HG03135 (cell line): ENCODE measurements at regions not wholly inside any gene's neighbourhood (a gene's known extent, or its start where the extent isn't known, plus 50 kb on each side); places are given as distances from the start of the nearest gene placed in this dataset.
"Not testable (repeated sequence)": the region's sequence is repeated elsewhere in the genome, so short reads cannot be mapped to it uniquely, and the experiment has no call there.

Source experiments
- ATAC-seq: cut with Tn5 transposase; IDR thresholded peaks from one replicate; pipeline ENCODE4 v1.9.1; 2021; ENCODE audit warnings: mild to moderate bottlenecking, moderate library complexity; ENCODE audit not compliant: unreplicated experiment

DNA sequence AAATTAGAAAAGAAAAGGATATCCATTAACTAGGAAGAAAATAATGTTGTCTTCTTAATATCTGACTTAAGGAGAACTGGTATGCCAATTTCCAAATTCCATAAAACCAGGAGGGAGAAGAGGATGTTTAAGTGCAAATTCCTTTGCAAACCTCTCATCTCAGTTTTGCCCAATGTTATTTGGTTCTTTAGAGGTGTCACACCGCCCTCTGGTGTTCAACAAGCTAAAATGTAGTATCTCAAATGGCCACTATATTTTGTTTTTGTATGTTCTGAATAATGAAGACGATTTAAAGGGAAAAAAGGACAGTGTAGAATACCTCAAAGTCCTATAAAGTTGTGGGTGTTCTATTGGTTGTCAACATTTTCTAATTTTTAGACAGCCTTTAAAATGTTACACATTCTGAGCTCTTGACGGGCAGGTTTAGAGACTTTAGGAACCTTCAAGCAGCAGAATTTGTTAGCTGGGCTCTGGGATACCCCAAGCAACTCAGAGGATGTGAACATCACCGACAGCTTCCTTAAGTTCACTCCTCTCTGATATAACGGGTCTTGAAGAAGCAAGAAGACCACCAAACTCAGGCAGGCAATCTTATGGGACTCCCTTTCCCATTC lies 458.3 kb downstream of the MFSD1 start:
- no peak for ATAC-seq

DNA sequence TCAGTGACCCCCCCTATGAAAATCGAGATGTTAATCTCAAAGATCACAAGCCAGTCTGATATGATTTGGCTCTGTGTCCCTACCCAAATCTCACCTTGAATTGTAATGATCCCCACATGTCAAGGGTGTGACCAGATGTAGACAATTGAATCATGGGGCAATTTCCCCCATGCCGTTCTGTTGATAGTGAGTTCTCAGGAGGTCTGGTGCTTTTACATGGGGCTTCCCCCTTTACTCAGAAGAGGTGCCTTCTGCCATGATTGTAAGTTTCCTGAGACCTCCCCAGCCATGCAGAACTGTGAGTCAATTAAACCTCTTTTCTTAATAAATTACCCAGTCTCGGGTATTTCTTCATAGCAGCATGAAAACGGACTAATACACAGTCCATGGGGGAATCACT lies 459.5 kb downstream of the MFSD1 start:
- ATAC-seq = not testable (repeated sequence)

DNA sequence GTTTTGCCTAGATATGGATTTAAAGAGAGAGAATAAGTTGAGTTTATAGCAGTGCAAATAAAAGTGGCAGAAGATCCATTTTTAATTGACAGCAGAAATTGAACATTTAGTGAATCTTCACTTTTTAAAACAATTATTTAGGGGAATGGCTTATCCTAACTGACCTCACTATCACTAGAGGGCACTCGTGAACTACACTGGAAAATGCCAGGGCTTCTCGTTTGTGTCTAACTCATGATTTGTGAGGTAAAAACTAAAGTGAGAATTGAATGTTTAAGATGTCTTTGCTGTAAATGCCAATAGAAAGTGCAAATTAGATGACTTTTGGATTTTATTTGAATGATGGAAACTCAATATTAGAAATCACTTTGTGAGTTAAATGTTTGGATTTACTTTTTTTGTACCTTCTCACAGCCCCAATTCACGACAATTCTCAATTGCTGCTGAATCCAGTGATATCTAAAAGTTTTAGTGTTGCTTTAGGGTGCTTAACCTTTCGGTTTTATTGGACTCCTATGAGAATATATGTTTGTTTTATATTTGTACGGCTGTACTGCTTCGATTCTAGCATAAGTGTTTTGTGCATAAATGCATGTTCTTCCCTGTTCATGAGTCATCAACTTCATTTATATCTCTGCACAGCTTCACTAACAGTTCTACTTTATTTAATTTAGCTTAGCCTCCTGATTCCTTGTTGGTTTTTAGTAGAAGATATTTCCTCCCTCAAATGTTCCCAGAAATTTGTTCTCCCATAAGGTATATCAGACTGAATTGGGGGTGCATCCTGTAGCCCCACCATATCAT lies 462.1 kb downstream of the MFSD1 start:
- no peak for ATAC-seq

DNA sequence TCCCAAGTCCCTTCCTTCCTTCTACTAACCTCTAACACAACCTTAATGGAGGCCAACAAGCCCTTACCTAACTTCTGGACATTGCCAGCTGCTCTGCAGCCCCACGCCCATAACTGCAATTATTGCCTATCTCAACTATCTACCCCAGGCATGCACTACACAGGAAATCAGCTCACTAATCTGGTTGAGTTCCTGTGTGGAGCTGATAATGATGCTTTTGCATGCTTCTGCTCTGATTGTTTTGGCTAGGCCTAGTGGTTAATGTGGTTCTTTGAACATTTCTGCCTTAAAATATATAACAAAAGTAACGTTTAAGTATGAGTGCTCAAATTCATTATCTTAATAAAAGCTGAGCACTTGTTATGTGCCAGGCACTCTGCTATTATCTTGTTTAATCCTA lies 463.9 kb downstream of the MFSD1 start:
- ATAC-seq = no peak

DNA sequence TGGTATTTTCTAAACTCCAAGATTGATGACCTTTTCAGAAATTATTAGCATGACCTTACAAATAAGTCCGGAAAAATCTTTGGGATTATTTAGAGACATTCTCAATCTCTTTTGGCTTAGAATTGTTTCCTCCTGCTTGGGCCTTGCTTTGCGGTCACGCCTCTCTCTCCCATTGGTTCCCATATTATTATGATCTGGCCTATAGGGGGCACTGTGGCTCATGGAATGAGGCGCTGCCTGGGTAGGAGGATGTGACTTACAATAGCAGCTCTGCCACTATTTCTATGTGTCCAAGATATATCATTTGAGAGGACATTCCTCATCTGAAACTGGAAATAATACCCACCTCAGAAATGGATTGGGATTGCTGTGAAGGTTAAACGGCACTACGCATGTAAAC lies 464.9 kb downstream of the MFSD1 start:
- no peak for ATAC-seq

DNA sequence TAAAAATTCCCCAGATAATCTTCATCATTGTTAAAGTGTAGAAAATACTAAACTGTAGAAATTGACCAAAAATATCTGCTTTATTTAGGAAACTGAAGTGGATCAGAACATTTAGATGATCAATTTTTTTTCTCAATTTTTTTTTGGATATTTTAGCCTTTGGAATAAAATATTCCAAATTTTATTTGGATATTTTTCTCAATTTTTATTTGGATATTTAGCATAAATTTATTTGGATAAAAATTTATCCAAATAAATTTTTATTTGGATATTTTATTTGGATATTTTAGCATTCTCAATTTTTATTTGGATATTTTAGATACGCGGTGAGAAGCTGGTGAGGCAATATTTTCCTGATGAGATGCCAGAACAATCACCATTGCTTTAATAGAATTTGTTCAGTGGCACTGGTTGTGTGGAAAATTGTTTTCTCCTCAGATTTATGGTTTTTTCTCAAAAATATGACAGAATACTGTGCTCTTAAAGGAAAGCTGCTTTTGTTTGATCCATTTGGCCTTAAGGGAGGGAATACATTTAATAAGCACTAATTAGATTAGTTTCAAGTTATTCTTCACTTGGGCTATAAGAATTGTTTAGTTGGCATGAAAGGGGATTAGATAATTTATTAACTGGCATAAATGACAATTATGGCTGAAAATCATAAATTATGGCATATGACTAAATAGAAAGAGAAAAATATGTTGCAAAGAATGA lies 470.1 kb downstream of the MFSD1 start:
- no peak for ATAC-seq

DNA sequence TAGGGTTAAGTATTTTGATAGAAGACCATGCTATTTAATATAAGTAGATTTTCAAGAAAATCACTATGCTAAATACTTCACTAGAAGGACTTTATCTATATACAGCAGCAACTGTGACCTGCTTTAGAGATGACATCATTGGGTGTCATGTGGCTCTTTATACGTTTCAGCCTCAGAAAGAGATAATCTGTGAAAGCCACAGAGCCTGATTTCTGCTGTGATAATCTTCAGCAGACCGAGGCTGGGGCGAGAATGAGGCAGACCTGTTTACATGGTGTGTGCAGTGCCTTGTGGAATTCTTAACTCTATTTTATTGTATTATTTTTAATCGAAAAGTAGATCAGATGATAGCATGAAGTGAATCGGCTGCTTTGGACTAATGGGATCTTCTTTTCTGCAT lies 471.2 kb downstream of the MFSD1 start:
- no peak for ATAC-seq

DNA sequence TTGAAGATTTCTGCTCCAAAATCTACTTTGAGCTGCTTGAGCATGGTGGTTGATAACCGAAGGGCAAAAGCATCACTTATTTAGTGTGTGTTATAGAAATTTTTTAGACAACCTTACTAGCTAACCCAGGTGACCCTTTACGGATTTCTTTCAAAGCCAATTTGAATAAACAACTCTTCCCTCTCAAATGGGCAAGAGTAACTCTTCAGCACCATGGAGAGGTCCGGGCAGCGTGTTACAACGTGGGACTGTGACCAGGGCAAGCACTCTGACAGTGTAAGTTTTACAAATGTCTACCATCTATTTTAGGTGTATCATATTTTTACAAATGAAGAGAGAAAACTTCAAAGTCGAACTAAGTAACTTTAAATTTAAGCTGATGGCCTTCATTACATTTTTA lies 471.8 kb downstream of the MFSD1 start:
- no peak for ATAC-seq

DNA sequence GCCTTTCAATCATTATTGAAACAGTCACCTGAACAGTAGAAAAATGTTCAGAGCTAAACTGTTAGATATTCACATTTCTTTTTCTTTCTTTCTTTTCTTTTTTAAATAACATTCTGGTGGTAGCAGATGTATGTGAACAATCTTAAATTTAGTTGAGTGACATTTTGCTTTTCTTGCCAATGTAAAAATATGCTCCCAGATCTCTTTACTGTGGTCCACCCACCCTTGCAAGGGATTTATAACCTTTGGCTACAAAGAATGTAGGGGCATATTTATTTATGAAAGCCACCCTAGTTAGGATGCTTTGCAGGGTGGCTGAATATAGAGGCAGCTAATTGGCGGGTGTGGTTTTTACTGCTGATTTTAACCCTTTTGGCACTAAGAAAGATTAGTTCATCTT lies 473.9 kb downstream of the MFSD1 start:
- ATAC-seq = no peak

DNA sequence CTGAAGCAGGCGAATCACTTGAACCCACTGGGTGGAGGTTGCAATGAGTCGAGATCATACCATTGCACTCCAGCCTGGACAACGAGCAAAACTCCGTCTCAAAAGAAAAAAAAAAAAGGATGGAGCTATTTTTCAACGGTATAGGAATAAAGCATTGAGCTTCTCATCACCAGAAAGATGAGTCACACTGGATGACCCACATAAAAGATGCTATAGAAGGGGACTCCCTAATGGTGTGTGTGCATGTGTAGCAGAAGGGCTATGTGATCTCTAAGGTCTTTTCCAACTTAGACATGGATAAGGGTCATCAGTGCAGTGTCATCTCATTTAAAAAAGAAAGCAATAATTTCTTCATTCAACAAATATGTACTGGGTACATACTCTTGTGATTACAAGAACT lies 476.0 kb downstream of the MFSD1 start:
- ATAC-seq = no peak

DNA sequence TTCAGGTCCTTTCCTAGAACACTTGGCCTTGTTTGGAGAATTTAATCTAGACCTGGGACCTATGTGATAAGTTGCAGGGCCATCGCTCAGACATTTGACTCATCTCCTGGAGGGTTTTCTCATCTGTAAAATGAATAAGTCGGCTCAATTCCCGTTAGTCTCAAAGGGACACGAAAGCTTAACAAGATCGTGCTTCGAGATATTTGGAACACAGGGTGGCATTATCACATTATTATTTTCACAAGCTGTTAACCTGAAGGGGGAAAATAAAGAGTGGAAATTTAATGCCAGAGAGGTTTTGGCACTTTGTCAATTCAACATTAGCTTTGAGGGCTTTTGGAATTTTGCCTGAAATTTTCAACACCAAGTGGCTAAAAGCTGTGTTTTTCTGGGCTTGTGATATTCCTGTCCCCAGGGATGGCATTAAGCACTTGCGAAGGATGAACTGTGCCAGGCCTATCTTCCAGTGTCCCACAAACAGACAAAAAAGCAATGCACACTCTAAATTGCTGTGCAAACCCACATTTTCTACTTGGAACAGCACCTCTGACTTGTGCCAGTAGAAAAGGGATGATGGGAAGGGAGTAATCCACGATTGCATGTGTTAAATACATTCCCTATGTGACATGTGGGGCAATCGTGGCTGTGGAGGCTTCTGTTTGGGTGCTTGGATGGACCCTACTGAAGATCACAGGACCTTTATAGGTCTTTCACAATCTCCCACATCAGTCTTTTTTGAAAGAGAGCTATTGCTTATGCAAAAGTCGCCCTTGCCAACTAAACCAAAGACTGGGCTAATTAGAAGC lies 478.7 kb downstream of the MFSD1 start:
- no peak for ATAC-seq

DNA sequence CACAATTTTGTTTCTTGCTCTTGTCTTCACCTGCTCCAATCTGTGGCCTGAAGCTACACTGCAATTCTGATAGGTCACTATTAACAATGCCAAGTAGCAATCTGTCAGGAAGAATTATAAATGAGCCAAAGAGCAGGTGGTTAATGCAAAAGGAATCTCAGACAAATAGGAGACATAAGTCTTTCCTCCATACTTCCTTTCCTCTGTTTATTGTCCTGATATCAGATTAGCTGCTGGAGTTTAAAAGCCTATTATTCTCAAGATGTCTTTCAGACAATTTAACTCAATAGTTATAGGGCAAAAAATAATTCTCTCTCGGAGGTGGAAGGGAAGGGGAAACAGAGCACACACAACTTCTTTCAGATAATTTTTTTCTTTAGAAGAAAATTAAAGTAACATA lies 491.6 kb downstream of the MFSD1 start:
- no peak for ATAC-seq

DNA sequence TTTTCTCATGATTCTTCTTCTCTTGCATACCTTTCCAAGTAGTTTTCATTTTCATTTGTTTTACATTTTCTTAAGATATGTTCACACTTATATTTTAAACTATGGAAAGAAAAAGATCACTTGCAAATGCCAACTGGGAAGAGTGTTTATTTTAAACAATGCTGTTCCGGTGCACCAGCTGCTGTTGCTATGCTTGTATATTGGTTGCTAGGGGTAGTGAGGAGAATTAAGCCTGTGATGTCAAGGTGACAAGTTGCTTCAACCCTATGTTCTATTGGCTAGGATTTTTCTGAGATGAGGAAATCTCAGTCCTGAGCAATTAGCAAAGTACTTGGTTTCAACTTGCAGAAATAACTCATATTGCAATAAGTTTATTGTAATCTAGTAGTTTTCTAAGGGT lies 500.1 kb downstream of the MFSD1 start:
- ATAC-seq = no peak

DNA sequence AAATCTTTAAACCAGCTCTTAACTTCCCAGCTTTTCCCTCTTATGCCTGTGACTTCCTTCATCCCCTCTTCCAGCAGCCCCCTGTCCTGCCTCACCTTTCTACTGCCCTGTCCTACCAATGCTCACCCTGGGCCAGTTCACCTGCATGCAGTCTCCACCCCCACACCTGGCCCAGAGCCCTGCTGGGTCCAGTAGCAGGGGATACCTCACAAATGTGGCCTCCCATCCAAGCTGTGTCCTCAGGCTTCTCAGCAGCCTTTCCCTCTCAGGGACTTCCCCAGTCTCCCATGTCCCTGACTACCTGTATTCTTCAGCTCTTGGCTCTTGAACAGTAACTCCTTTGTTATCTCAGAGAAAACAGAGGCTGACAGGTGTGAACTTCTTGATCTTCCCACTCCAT lies 503.2 kb downstream of the MFSD1 start:
- no peak for ATAC-seq

DNA sequence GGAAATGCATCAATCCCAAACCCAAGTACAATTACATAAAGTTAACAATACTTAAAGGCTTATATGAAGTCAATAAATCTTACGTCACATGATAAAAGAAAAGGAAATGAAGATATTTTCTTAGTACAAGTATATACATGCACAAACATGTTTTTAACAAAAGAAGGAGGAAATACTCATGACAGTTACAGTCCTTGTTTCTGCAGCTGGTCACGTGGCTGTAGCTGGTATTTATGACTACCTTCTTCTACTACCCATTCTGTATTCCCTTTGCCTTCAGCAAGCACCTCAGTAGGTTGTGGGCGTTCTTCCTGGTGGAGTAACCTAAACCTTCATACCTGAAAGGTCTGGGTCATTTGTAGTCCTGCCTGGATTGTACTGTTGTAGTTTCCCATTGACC lies 514.9 kb downstream of the MFSD1 start:
- ATAC-seq = not testable (repeated sequence)

DNA sequence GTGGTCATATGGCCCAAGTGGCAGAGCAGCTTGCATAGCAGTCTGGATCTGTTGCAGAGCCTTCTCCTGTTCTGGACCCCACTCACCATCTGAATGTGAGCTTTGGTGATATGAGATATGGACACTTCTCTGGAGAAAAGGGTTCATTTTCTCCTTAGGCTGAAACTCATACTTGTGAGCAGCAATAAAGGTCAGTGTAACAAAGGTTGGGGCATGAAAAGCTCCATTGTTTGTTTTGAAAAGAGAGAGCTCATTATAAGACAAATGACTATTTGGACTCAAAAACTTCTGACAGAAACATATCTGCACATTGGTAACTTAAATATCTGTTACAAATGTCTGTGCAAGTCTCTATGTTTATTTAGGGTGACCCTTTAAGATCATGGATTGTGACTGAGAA lies 517.3 kb downstream of the MFSD1 start:
- ATAC-seq = no peak

DNA sequence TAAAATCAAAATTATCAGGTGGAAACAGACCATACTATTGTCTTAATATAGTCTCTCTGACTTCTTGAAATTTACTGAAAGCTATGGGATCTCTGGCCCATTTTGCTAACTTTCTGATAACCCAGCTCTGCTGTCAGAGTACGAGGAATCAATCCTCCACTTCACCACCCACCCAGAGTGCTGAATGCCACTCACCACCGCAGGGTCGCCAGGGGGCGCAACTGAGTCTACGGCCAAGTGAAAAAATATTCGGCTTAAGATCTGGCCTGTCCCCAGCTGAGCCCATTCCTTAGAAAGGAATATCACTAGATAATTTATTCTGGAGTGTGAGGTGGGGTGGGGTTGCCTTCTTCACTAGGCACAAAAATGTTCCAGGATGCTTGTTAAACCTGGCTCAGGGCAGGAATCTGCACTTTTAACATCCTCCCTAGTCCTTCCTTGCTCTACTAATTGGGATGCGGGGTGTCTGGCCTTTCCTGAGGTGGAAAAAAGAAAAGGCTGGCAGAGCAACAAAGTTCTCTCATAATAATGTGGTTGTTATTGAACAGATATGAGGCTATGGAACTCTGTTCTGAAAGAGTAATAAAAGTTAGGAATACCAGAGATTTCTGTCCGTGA lies 520.6 kb downstream of the MFSD1 start:
- no peak for ATAC-seq

DNA sequence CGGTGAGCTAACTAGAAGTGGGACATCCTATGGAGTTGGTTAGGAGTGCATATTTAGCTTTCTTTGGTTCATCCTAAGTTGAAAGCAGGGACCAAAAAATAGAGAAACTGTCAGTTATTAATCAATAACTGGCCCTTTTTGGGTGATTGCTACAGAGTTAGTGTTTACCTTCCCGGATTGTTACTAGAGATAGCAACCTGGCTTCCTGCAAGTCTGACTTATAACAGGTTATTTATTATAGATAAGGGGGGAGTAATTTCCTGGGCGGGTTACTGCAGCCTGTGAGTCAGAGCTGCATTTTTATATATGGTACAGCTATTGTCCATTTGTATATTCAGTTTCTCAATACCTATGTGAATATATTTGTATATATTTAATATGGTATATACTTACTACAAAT lies 522.0 kb downstream of the MFSD1 start:
- ATAC-seq = no peak

DNA sequence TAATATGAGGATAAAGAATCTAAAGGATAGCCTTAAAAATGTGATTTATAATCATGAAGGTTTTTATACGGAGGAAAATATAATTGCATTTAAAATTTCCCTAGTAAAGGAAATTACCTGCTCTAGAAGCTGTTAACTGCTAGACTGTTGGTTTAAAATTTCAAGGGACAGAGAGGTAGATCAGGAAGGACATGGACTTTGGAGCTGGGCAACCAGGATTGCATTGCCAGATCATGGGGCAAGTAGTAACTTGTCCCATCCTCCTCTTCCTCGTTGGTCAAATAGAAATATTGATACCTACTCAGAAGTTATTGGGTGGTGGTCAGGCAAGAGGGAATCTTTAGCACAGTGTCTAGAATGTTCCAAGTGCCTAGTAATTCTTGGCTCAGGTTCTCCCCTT lies 525.1 kb downstream of the MFSD1 start:
- ATAC-seq = no peak

DNA sequence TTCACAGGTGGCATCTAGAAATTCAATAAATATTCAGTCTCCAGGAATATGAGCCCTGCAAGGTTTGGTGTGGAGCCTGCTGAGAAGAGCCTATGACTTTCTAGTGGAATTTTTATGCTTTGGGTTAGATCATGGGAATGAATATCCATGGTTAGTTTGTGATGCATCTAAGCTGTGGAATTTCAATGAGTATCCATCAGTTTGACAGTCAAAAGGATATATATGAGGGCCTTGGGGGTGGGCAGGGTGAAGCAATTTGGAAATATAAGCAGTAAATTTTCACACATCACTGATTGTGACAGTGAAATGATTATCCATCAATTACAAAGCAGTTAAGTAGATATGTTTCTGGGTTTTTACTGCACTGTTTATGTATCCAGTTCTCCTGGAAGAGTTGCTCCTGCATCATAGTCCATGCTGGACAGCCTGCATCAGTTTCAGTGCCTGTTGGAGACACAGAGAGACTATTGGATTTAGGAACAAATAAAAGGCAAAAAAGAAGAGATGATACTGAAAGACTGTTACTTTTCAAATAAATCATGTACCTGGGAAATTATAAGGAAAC lies 530.8 kb downstream of the MFSD1 start:
- ATAC-seq = no peak

DNA sequence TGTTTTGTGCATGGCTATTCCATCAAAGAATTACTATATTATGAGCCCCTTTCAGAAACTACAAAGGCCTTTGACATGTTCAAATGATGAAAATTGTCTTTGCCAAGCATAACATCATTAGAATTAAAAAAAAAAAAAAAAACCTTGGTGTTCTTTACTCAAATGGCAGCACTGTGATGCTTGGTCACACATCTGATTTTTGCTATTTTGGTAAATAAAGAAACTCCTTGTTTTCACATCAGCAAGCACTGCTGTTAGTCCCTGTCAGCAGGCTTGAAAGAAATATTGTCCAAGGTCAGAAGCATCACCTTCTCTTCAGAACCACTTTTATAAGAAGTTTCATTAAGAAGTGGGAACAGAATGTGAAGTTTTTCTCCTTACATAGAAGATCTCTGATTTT lies 537.3 kb downstream of the MFSD1 start:
- no peak for ATAC-seq
